ENCODE measurements at regions not wholly inside any gene's neighbourhood (a gene's known extent, or its start where the extent isn't known, plus 50 kb on each side); places are given as distances from the start of the nearest gene placed in this dataset.

DNA sequence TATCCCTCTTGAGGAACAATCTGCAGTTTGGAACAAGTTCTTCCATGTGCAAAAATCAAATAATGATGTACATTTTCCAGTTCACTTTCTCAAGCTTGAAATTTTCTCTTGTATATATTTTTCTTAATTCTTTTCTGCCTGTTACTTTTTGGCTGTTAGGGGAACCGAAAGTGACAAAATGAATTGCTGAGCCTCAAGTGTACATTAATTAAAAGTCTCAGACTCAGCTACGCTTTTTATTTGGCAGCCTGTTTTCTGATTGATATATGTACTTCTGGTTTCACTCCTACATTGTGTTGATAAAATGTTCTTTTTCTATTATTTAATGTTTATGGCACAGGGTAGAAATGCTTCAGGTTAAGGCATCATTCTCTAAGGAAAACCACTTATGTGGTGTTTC, 999.5 kb downstream of the PDHA2 start:
- TF ChIP-seq POLR2AphosphoS5 (IDR thresholded peaks at IDR 0.05; ENCODE audit: low read depth) (no peak), GABPA (IDR thresholded peaks at IDR 0.05; ENCODE audit: low read depth) (no peak), SPI1 (IDR thresholded peaks at IDR 0.05; ENCODE audit: borderline replicate concordance, low read depth) (no peak)
- TF ChIP-seq, protein P1, sequence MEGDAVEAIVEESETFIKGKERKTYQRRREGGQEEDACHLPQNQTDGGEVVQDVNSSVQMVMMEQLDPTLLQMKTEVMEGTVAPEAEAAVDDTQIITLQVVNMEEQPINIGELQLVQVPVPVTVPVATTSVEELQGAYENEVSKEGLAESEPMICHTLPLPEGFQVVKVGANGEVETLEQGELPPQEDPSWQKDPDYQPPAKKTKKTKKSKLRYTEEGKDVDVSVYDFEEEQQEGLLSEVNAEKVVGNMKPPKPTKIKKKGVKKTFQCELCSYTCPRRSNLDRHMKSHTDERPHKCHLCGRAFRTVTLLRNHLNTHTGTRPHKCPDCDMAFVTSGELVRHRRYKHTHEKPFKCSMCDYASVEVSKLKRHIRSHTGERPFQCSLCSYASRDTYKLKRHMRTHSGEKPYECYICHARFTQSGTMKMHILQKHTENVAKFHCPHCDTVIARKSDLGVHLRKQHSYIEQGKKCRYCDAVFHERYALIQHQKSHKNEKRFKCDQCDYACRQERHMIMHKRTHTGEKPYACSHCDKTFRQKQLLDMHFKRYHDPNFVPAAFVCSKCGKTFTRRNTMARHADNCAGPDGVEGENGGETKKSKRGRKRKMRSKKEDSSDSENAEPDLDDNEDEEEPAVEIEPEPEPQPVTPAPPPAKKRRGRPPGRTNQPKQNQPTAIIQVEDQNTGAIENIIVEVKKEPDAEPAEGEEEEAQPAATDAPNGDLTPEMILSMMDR (IDR thresholded peaks at IDR 0.05; ENCODE audit: insufficient read depth, low read length), result no peak
- TF ChIP-seq, protein P2, sequence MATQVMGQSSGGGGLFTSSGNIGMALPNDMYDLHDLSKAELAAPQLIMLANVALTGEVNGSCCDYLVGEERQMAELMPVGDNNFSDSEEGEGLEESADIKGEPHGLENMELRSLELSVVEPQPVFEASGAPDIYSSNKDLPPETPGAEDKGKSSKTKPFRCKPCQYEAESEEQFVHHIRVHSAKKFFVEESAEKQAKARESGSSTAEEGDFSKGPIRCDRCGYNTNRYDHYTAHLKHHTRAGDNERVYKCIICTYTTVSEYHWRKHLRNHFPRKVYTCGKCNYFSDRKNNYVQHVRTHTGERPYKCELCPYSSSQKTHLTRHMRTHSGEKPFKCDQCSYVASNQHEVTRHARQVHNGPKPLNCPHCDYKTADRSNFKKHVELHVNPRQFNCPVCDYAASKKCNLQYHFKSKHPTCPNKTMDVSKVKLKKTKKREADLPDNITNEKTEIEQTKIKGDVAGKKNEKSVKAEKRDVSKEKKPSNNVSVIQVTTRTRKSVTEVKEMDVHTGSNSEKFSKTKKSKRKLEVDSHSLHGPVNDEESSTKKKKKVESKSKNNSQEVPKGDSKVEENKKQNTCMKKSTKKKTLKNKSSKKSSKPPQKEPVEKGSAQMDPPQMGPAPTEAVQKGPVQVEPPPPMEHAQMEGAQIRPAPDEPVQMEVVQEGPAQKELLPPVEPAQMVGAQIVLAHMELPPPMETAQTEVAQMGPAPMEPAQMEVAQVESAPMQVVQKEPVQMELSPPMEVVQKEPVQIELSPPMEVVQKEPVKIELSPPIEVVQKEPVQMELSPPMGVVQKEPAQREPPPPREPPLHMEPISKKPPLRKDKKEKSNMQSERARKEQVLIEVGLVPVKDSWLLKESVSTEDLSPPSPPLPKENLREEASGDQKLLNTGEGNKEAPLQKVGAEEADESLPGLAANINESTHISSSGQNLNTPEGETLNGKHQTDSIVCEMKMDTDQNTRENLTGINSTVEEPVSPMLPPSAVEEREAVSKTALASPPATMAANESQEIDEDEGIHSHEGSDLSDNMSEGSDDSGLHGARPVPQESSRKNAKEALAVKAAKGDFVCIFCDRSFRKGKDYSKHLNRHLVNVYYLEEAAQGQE (IDR thresholded peaks at IDR 0.05; ENCODE audit: insufficient replicate concordance, low read depth), result no peak
- H3K27ac ChIP-seq (replicated peaks), result no peak overlapping the region
- no peak overlapping the region for H3K4me3 ChIP-seq (replicated peaks; ENCODE audit: insufficient read depth, low read length)
- no peaks in the 10 kb centered on the region for H3K27me3 ChIP-seq (ENCODE audit: insufficient read depth, poor library complexity, severe bottlenecking)
- DNase-seq (ENCODE audit: low read depth in 1 of 2, low spot score in 1 of 2), result no peak

DNA sequence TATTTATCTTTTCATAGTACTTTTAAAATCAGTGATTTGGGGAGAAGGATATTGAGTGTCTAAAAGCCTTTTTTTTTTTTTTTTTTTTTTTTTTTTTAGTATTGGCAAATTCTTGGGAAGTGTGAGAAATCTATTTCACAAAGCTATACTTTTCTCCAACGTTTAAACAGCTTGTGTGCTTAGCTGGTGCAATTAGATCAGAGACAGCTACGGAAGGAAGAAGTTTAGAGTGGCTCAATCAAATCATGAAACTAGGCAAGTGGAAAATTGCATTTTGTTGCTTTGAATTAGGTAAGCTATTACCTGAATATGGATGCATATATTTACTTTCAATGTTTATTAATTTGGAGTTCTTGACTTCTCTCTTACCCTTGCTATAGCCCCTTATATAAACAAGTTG, 1001.9 kb downstream of the PDHA2 start:
- no peaks in the 10 kb centered on the region for H3K27me3 ChIP-seq (ENCODE audit: insufficient read depth, poor library complexity, severe bottlenecking)
- H3K4me3 ChIP-seq (replicated peaks; ENCODE audit: insufficient read depth, low read length), result no peak overlapping the region
- no peak overlapping the region for H3K27ac ChIP-seq (replicated peaks)
- DNase-seq (ENCODE audit: low read depth in 1 of 2, low spot score in 1 of 2), result no peak
- TF ChIP-seq, protein P2 (IDR thresholded peaks at IDR 0.05; ENCODE audit: insufficient replicate concordance, low read depth), result no peak
- TF ChIP-seq SPI1 (IDR thresholded peaks at IDR 0.05; ENCODE audit: borderline replicate concordance, low read depth), result no peak
- TF ChIP-seq POLR2AphosphoS5 (IDR thresholded peaks at IDR 0.05; ENCODE audit: low read depth), result no peak
- no peak for TF ChIP-seq GABPA (IDR thresholded peaks at IDR 0.05; ENCODE audit: low read depth)
- TF ChIP-seq, protein P1 (IDR thresholded peaks at IDR 0.05; ENCODE audit: insufficient read depth, low read length), result no peak

DNA sequence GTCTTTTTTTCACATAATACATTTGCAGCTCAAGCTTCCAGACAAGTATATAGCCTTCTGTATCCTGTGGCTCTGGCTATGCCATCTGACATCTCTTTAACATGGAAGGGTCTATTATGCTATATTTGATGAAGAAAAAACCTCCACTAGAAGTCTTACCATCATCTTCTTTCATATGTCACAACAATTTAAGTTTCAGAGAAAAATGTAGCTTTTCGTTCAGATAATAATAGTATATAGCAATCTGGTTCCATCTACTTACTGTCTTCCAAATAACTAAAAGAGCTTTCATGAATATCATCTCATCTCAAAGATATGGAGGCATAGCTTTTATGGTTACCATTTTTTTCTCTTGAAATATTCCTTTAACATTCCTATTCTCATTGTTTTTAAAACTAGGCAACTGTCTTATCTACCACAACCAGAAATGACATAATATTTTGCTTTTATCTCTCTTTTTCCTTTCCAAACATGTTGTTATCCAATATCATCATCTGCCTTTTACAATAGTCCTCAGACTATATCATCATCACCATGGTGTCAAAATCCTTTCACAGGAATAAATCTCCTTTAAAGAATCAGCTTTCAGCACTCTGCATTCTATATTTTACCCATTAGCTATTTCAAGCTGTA, 1005.1 kb downstream of the PDHA2 start:
- DNase-seq (ENCODE audit: low read depth in 1 of 2, low spot score in 1 of 2), result no peak
- H3K27me3 ChIP-seq (ENCODE audit: insufficient read depth, poor library complexity, severe bottlenecking), result no peaks in the 10 kb centered on the region
- H3K4me3 ChIP-seq (replicated peaks; ENCODE audit: insufficient read depth, low read length), result no peak overlapping the region
- no peak overlapping the region for H3K27ac ChIP-seq (replicated peaks)
- TF ChIP-seq, protein P1 (IDR thresholded peaks at IDR 0.05; ENCODE audit: insufficient read depth, low read length), result no peak
- no peak for TF ChIP-seq GABPA (IDR thresholded peaks at IDR 0.05; ENCODE audit: low read depth)
- TF ChIP-seq SPI1 (IDR thresholded peaks at IDR 0.05; ENCODE audit: borderline replicate concordance, low read depth), result no peak
- TF ChIP-seq, protein P2 (IDR thresholded peaks at IDR 0.05; ENCODE audit: insufficient replicate concordance, low read depth), result no peak
- TF ChIP-seq POLR2AphosphoS5 (IDR thresholded peaks at IDR 0.05; ENCODE audit: low read depth), result no peak

Measured in HL-60 (cell line).